HT-29 (cell line): ENCODE measurements at regions not wholly inside any gene's neighbourhood (a gene's known extent, or its start where the extent isn't known, plus 50 kb on each side); places are given as distances from the start of the nearest gene placed in this dataset.

ENCODE experiments used
- DNase-seq: peaks from one replicate; pipeline ENCODE4 v3.0.0-alpha.2; 2015; ENCODE audit warnings: low spot score

DNA sequence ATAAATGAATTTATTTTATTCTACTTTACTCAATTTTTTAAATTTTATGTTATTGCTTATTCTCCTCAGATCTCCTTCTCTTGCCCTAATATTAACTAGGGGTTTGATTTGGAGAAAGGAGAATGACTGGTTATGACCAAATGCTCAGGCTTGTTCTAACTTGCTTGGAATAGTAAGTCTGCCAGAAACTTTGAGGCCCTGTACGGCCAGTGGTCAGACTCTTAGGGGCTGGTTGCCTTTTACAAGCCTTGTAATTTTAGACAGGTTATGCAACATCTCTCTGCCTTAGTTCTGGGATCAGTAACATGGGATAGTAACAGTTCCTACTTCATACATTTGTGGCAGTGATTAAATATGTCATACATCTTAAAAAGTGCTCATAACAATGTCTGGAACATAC, 279.5 kb downstream of the DUSP10 start:
- DNase-seq: no peak

DNA sequence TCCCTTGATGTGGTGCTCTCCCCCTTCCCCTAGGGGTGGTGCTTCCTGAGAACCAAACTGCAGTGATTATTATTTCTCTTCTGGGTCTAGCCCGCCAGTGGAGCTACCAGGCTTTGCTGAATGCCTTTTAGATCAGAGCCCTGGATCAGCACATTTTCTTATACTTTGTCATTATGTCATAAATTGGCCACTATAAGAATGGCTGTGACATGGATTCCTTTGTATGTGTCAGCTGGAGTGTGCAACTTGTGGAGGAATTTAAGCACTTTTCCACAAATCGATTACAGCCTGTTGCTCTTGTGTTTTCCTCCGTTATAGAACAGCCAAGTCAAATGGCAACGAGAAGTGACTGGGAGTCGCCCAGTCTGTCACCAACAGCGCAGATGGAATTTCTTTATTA, 273.3 kb downstream of the DUSP10 start:
- no peak for DNase-seq

DNA sequence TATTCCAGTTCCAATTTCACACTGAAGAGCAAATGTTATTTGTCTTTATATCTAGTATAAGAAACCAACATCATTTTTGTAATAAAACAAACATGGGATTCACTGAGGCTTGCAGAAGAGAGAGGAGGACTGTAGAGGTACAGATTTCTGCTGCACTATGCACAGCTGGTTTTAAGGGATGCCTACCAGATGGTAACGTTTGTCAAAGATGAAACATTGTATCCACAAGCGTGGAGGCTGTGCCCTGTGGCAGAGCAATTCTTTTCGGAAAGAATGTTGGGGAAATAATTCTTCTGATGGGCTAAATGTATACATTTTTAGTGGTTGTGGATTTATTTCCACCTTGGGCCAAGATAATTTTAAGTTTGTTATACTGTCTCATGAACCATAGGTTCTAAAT, 272.4 kb downstream of the DUSP10 start:
- DNase-seq: no peak

DNA sequence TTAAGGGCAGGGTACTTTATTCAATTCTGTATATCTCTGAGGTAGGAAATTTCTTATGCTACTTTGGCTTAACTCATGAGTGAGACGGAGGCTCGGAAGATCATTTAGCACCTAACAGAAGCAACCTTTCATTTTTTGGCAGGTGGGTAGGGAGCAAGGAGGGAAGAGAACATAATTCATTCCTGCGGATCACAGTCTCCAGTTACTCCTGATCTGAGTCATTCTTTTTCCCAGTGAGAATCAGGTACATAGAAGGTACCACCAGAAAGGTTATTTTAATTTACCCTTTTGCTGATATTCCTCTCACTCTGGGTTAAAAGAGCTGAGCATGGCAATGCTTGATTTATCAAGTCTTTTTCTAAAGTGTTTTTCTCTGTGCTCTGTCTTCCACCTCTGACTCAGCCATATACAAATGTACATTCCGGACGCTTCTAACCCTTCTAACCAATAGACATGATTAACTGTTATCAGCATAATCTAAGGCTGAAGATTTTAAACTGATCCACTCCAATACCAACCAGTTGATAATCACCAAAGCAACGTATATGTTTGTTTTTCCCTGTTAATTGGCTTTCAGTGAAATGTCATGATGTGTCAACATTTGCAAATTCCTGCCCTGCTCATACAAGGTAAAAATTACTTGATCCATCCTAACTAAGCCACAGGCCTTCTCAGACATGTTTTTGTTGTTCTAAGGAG, 271.7 kb downstream of the DUSP10 start:
- no peak for DNase-seq

DNA sequence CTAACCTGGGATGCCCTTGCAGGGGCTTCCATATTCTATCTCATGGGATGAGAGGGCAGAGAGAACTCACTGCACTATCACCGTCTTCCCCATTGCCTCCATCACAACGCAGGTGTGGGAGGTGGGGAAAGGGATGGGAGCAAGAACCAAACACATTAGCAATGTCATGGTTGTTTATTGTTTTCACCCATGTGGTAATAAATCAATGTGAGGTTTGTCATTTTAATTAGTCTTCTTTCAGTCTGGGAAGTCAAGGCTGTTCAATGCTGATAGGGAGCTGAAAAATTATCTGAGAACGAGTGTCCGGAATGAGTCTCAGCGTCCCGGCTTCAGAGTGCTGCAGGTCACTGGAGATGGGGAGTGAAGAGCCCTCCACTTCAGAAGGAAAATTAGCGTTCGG, 268.5 kb downstream of the DUSP10 start:
- DNase-seq: no peak

DNA sequence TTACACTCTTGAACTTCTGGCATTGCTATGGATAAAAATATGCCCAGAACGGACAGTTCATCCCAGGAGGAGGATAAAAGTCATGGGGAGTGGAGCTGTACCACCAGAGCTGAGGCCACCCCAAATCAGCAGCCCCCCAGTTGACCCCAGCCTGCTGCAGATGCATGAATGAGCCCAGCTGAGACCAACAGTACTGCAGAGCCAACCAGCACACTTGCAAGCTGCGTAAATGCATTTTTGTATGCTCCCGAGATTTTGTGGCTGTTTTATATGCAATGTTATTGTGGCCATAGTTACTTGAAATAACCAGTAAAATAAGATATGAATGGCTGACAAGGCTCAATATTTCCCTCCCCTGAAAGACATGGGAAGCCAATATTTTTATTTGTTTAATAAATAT, 264.6 kb downstream of the DUSP10 start:
- DNase-seq: no peak

DNA sequence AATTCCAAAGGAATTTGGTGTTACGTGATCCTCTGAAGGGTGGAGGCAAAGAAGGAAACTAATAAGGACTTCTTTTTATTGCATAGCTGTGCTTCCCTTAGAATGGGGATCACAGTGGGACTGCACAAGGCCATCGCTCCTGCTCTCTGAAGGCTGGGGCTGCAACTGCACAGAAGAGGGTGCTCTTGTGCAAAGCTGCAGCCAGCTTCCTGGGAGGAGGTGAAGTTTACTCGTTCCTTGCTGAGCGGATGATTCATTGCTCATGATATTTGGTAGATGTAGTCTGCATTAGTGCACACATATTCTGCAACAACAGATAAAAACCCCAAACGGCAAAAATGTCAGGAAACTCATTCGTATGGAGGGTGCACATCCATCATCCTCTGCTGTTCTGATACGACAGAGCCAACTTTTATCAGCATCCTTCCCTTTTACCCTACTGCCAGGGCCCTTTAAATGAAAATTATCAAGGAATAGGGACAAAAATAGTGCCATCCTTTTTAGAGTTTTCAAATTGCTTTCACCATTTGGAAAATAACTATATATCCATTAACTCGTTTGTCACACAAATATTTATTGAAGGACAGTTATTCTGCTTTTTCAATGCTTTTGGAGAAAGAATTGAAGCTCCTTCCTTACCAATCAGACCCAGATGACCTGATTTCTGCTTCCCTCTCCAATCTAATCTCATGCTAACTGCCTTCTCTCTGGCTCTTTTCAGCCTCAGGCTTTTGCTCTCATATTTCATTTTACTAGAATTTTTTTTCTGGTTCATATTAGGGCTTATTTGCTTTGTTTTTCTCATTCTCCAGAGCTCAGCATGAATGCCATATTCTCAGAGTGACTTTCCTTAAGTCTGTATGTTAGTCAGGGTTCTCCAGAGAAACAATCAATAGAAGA, 263.6 kb downstream of the DUSP10 start:
- peak; percentile 54 for DNase-seq

DNA sequence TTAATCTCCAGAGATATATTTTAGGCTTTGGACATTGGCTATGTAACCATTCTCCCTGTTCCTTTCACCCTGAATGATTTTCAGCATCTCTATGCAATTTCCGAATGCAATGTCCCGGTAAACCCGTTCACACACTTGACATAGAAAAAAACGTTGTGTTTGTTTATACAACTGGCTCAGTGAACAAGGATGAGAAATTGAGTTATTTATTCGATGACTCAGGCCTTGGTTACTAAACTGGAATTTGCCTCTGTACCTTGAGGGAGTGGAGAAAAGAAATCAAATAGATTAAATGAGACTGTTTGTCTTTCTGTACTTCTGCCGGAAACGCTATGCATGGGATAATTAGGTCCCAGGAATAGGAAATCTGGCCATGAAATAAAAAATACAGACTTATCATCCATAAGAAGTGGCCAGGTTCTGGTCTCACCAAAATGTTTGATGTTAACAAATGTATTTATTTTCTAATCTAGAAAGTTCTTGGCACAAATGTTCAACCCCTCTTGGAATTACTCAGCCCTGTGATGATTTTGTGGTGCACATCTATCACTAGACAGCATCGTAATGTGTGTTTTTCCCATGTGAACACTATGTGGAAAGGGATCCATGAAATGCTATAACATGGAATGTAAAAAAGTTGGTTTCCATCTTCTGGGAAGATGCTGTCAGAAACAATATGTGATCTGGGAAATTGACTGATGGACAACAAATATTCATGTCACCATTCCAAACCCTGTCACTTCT, 253.9 kb downstream of the DUSP10 start:
- no peak for DNase-seq

DNA sequence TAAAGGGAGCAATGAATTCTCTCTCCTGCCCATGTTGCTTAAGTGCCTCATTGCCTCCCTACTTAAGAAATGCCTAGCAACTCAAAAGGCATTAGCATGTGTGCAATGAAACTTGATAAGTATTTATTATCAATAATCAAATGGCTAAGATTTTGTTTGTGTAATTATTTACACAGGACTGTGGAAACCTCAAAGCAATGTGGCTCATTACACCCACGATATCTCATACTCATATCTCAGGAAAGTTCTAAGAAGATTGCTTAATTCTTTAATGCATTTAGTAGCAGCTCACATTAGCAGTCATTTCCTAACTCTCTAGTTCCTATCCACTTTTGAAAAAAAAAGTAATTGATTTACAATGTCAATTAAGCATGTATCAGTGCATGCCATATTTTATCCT, 253.3 kb downstream of the DUSP10 start:
- no peak for DNase-seq

DNA sequence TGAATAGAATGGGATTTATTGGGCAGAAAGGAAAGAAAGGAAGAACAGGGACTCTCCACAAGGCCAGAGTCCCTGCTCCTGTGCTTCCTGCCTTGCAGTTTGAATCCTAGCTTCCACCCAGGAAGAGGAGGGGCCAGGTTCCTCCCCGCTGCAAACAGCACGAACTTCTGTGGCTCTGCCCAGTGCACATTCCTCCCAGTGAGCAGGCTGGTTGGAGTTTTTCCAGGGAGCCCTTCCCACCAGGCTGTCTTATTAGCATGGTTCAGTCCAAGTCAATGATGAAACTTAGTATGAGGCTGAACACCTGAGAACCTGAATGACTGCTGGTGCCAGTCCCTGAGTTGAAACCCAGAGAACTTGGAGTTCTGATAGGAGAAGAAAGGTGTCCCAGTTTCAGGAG, 247.2 kb downstream of the DUSP10 start:
- DNase-seq: peak; percentile 38

DNA sequence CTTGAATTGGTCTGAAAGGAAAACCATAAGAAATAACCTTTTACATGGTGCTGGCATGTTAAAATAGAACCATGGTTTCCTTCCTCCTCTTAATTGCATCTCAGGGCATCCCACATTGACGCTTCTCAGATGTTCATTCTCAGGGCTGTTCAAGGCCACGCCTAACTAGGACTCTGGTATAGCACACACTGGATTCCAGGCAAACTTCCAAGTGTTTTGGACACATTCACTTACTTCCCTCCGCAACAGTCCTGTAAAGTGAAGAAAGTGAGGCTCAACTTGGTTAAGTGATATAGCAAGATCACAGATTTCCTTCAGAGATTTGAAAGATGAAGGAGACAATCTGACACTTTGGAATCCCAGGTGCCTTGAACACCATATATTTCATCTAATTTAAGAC, 244.8 kb downstream of the DUSP10 start:
- no peak for DNase-seq

DNA sequence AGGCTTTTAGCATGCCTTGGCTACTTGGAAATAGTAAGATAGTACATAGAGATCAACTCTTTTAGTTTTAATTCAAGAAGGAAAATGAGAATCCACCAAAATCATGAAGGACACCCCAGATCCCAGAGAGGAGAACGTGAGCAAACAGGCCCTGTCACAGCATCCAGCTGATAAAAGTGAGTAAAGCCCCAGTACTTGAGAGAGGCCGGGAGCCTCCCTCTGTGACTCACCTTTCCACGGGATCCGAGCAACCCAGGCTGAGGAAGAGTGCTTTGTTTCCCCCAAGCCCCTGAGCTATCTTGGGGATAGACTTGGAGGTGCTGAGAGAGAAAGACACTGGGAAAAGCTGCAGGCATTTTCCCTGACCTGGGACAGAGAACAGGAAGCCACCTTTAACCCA, 238.6 kb downstream of the DUSP10 start:
- DNase-seq: no peak

DNA sequence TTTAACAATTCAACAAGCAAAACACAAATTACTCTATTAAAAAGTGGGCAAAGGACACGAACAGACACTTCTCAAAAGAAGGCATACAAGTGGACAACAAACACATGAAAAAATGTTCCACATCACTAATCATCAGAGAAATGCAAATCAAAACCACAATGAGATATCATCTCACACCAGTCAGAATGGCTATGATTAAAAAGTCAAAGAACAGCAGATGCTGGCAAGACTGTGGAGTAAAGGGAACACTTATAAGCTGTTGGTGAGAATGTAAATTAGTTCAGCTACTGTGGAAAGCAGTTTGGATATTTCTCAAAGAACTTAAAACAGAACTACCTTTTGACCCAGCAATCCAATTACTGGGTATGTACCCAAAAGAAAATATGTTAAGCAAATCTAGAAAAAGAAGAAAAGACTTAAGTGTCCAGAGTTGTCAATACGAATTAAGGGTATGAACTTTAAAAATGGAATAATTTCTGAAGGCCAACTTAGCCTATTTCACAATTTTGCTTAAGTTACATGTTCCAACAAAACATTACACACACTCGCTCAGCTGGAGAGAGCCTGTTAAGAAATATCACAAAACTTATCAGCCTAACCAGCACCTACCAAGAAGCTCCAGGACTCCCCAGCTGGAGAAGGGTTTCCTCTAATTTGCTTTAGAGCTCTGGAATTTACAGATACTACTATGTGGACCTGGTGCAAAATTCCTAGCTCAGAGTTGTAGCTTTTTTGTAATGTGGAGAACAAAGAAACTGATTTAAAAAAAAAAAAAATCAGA, 232.1 kb downstream of the DUSP10 start:
- no peak for DNase-seq

DNA sequence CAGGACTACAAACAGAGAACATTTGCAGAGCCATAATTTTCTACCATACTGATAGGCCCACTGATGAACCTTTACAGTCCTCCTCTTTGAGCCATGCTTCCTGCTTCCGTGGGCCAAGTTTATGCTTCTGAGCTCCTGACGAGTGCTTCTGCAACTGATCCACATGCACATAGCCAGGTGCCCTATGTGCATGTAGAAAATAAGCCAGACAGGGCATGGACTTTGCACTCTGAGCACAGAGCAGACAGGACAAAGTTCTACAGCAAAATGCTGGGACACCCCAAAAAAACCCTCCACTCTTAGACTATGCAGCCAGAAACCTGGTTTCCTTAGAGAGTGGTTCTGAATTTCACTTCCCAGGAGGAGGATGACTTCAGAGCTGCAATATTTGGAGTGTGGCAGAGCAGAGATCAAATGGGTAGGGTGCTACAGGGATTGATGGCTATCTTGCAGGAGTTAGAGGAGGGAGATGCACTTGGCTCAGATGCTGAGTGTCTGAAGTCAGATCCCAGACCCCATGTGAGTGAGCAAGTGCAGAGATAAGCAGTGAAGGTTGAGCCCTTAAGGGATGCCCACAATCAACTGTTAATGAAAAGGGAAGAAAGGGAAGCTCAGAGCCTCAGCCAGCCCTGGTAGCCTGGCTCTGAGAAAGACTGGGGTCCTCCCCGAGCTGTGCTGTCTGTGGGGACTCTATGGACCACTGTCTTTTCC, 230.9 kb downstream of the DUSP10 start:
- no peak for DNase-seq

DNA sequence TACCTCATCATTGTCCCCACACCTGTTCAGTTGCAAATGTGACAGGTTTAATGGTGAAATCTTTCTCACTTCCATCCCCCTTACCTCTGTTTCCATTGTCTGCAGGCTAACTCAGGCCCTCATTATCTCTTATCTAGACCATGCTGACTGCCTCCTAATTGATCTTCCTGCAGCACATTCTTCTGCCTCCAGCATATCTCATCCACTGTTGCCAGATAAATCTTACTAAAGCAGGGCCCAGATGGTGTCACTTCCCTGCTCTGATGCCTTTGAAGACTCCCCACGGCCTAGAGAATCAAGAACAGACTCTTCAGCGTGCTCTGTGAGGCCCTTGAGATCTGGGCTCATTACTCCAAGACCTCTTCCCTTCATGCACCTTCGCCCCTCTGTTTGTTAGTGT, 230.1 kb downstream of the DUSP10 start:
- no peak for DNase-seq

DNA sequence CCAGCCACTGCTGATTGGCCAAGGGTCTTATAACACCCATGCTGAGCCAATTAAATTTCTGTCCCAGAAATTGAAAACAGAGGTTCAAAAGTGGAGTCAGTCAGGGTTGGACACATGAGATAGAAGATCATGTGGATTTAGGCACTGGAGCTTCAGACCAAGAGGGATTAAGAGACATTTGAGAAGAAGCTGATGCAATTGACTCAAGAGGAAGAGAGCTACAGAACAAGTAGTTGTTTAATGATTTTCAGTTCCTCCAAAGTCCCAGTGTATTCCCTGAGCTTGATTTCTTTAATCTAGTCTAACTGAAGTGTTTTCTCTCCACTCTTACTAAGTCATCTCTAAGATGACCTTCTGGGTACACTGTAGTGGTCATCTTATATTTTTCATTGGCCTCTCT, 227.1 kb downstream of the DUSP10 start:
- no peak for DNase-seq

DNA sequence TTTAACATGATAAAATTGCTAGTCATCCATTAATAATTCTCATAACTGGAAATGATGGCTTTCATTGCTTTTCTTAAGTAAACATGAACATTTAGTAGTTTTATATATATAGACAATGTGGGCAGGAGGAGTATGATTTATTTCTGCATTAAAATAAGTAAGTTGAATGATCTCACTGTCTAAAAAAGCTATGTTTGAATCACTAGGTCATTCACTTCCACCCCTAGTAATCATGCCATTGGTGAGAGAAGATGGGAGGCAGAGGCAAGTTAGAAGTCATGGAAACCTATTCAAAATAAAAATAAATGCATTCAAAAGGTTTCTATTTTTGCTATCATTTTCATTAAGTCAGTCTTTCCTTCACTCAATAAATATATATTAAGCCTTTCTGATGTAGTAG, 226.4 kb downstream of the DUSP10 start:
- no peak for DNase-seq

DNA sequence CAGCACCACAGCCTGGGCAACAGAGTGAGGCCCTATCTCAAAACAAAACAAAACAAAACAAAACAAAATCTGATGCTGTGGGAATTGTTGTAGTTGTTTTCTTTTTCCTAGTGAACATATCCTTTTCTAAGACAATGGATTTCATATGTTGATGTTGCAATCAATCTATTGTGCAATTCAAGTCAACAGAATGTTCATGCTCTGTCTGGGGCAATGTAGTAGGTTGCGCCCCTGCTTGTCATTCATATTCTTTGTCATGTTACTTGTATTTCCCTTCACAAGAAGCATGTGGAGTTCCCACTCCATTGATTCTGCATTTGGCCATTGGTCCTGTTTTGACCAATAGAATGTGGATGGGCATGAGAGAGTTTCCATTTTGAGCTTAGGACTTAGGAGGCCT, 223.9 kb downstream of the DUSP10 start:
- DNase-seq: no peak

DNA sequence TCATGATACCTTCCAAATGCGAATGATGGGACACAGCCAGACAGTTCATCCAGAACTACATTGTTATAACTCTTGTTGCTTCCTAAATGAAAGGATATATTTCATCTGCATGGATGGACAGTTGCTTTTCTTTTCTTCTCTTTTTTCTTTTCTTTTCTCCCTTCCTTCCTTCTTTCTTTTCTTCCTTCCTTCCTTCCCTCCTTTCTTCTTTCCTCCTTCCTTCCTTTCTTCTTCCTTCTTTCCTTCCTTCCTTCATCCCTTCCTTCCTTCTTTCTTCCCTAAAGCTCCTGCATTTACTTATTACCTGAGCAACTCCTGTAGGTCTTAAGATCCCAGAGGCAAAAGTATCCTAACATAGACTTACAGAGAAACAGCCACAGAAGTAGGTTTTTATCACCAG, 221.6 kb downstream of the DUSP10 start:
- DNase-seq: no peak

DNA sequence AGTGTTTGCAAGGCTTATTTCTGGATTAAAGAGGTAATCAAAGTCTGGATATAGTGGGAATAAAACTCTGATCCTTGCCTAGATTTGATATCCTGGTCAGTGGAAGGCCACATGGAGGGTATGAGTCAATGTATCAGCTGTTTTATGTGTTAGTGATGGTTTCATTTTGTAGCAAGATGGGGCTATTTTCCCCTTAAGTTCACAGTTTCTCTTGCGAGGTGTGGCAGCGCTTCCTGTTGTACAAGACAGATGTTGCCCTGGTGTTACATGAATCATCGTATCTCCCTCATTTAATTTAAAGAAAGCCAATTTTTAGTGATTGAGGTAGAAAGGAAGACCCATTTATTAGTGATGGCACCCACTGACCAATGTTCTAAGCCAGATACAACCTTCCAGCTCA, 220.2 kb downstream of the DUSP10 start:
- DNase-seq: no peak

DNA sequence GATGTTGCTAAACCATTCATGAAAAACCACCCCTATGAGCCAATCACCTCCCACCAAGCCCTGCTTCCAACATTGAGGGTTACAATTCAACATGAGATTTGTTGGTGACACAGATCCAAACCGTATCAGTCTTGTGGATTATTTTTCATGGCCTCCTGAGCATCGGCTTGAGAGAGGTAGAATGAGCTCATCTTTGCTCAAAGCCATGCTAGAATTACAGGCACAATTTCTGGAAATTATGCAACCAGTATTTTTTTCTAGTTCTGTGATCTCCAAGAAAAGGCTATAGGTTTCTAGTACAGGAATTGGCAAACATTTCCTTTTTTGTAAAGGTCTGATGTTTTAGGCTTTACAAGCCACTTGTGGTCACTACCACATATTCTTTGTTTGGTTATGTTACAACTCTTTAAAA, 219.4 kb downstream of the DUSP10 start:
- no peak for DNase-seq
